Calu3 (cell line): ENCODE measurements at regions not wholly inside any gene's neighbourhood (a gene's known extent, or its start where the extent isn't known, plus 50 kb on each side); places are given as distances from the start of the nearest gene placed in this dataset.

ENCODE experiments used
- BruUV-seq: library from RNA; stranded (reverse); fragments of 400-500 nt; replicated peaks from 2 replicates; lab custom pipeline; 2021; lab: Mats Ljungman, UMichigan
- CTCF ChIA-PET: fragments of 300-600 bp; sonication (Branson Sonifier 250); formaldehyde crosslinking; loops from one replicate; lab custom pipeline; 2022; ENCODE audit warnings: antibody characterized with exemption; lab: Charles Lee
- DNase-seq: peaks from one replicate; pipeline ENCODE4 v3.0.0; 2022
- H3K27ac Mint-ChIP-seq: one replicate; pipeline ENCODE4 v1.8.0; 2022; ENCODE audit warnings: mixed read lengths; ENCODE audit not compliant: unreplicated experiment
- H3K27me3 Mint-ChIP-seq: one replicate; pipeline ENCODE4 v1.8.0; 2022; ENCODE audit warnings: mixed read lengths; ENCODE audit not compliant: unreplicated experiment
- H3K36me3 Mint-ChIP-seq: one replicate; pipeline ENCODE4 v1.8.0; 2022; ENCODE audit warnings: mild to moderate bottlenecking, moderate library complexity, mixed read lengths; ENCODE audit not compliant: insufficient read depth, unreplicated experiment
- H3K4me1 Mint-ChIP-seq: one replicate; pipeline ENCODE4 v1.8.0; 2022; ENCODE audit warnings: mild to moderate bottlenecking, low read depth, mixed read lengths; ENCODE audit not compliant: unreplicated experiment
- H3K4me3 Mint-ChIP-seq: one replicate; pipeline ENCODE4 v1.8.0; 2022; ENCODE audit warnings: mild to moderate bottlenecking, low read depth, moderate library complexity, mixed read lengths; ENCODE audit not compliant: unreplicated experiment
- H3K9me3 Mint-ChIP-seq: one replicate; pipeline ENCODE4 v1.8.0; 2022; ENCODE audit warnings: low read depth, mixed read lengths; ENCODE audit not compliant: unreplicated experiment
- intact Hi-C: fragments of 100-400 bp; cut with micrococcal nuclease; formaldehyde crosslinking; loops from one replicate; pipeline ENCODE4 v1.10.0; 2022; ENCODE audit not compliant: unreplicated experiment
- TF ChIP-seq, protein P1 (sequence below): fragments of 200-600 bp; IDR thresholded peaks from one replicate; pipeline ENCODE4 v1.8.0; 2022; ENCODE audit warnings: antibody characterized with exemption; ENCODE audit not compliant: unreplicated experiment

DNA sequence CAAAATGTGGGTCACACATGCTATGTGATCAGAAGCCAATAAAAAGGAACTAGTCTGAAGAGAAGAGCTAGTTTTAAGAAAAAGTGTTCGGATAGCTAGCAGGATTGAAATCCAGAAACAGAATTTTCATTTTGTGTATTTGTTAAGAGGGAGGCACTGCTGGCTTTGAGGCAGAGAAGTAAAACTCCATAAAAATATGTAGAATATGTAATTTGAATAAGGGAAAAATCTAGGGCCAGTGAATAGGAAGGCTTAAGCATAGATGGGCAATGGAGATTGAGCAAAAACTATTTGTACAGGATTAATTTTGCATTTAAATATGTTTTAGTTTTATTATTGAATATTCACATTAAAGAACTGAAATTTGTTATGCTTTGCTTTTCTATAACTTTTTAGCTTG lies 399.9 kb upstream of the PITX2 start:
- no peaks in the 10 kb centered on the region for H3K4me1 Mint-ChIP-seq
- no TSS peak for BruUV-seq
- no peaks in the 10 kb centered on the region for H3K27me3 Mint-ChIP-seq
- no peaks in the 10 kb centered on the region for H3K36me3 Mint-ChIP-seq
- CTCF ChIA-PET, result no interaction called here
- H3K4me3 Mint-ChIP-seq, result no peak overlapping the region
- H3K9me3 Mint-ChIP-seq, result no peaks in the 10 kb centered on the region
- TF ChIP-seq, protein P1, sequence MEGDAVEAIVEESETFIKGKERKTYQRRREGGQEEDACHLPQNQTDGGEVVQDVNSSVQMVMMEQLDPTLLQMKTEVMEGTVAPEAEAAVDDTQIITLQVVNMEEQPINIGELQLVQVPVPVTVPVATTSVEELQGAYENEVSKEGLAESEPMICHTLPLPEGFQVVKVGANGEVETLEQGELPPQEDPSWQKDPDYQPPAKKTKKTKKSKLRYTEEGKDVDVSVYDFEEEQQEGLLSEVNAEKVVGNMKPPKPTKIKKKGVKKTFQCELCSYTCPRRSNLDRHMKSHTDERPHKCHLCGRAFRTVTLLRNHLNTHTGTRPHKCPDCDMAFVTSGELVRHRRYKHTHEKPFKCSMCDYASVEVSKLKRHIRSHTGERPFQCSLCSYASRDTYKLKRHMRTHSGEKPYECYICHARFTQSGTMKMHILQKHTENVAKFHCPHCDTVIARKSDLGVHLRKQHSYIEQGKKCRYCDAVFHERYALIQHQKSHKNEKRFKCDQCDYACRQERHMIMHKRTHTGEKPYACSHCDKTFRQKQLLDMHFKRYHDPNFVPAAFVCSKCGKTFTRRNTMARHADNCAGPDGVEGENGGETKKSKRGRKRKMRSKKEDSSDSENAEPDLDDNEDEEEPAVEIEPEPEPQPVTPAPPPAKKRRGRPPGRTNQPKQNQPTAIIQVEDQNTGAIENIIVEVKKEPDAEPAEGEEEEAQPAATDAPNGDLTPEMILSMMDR, result no peak
- no peak overlapping the region for H3K27ac Mint-ChIP-seq
- DNase-seq, result no peak
- intact Hi-C loops, result no loop called here

- CTCF ChIA-PET, result no interaction called here
- H3K27ac Mint-ChIP-seq, result no peak overlapping the region
- intact Hi-C loops, result no loop called here
- no peaks in the 10 kb centered on the region for H3K4me1 Mint-ChIP-seq
- no peak for DNase-seq
- no peaks in the 10 kb centered on the region for H3K36me3 Mint-ChIP-seq
- no peak overlapping the region for H3K4me3 Mint-ChIP-seq
- no peaks in the 10 kb centered on the region for H3K27me3 Mint-ChIP-seq
- TF ChIP-seq, protein P1, result no peak
- peaks cover 2% of the 10 kb centered on the region for H3K9me3 Mint-ChIP-seq
- BruUV-seq, result no TSS peak
These were observed 404.6 kb upstream of the PITX2 start for GRCh38 chr4:111027526-111027925.

DNA sequence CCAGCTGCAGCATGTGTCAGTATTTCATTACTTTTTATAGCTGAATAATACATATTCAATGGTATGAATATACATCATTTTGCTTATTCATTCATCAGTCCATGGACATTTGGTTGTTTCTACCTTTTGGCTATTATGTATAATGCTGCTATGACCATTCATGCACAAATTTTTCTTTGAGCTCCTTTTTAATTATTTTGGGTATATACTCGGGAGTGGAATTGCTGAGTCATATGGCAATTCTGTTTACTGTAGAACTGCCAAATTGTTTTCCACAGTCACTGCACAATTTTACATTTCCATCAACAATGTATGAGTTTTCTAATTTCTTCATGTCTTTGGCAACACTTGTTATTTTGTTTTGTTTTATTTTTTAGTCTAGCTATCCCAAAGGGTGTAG lies 405.9 kb upstream of the PITX2 start:
- Mint-ChIP-seq H3K4me1 (no peaks in the 10 kb centered on the region), H3K27ac (no peak overlapping the region), H3K36me3 (no peaks in the 10 kb centered on the region), H3K4me3 (no peak overlapping the region), H3K27me3 (no peaks in the 10 kb centered on the region), H3K9me3 (peaks cover 2% of the 10 kb centered on the region)
- DNase-seq, result no peak
- CTCF ChIA-PET, result no interaction called here
- intact Hi-C loops, result no loop called here
- TF ChIP-seq, protein P1, result no peak
- no TSS peak for BruUV-seq

DNA sequence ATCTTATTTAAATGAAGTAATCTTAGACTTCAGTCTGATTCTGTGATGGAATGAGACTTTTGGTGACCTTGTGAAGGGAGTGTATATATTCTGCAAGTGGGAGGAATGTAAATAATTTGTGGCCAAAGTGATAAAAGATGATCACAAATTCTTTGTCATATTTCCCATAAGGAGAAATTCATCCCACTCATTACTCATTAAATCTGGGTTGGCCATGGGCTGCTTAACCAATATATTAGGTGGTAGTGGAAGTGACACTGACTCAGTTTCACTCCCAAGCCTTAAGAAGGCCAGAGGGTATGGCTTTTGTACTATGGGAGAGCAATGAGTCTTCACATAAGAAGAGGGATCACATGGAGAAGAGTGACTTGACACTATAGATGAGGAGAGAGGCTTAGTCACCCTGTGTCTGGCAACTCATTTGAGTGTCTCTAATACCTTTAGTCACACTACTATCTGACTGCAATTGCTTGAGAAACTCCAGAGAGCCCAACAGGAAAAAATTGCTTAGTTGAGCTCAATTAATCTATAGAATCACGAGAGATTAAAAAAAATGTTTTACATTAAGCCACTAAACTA lies 408.2 kb upstream of the PITX2 start:
- Mint-ChIP-seq H3K9me3 (peaks cover 2% of the 10 kb centered on the region), H3K27me3 (no peaks in the 10 kb centered on the region), H3K4me1 (no peaks in the 10 kb centered on the region), H3K27ac (no peak overlapping the region), H3K4me3 (no peak overlapping the region), H3K36me3 (no peaks in the 10 kb centered on the region)
- no TSS peak for BruUV-seq
- CTCF ChIA-PET, result no interaction called here
- TF ChIP-seq, protein P1, result no peak
- DNase-seq, result no peak
- intact Hi-C loops, result no loop called here
